Cerebellar cortex (tissue), 1 donor: ENCODE measurements at regions not wholly inside any gene's neighbourhood (a gene's known extent, or its start where the extent isn't known, plus 50 kb on each side); places are given as distances from the start of the nearest gene placed in this dataset.
"Not testable (repeated sequence)": the region's sequence is repeated elsewhere in the genome, so short reads cannot be mapped to it uniquely, and the experiment has no call there.

ENCODE experiments used
- DNase-seq: peaks from one replicate; pipeline ENCODE4 v3.0.0-alpha.2; 2015; ENCODE audit warnings: low spot score

DNA sequence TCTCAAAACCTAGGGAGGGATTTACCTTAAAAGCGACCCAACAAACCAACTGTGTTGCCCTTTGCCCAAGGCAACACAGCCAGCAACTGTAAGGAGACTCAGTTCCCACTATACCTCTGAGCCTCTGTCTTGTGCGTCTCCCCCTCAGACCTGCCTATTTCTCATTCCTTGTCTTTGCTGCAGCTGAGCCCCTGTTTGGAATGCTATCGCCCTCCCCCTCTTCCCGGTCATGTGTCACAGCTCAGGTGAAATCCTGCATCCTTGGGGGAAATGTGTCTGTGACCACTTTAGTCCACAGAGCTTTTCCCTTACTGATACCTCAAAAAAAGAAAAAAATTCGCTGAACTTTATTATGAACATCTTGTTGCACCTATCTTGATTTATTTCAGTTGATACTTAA lies 52.0 kb upstream of the LRIG1 start:
- DNase-seq: no peak

DNA sequence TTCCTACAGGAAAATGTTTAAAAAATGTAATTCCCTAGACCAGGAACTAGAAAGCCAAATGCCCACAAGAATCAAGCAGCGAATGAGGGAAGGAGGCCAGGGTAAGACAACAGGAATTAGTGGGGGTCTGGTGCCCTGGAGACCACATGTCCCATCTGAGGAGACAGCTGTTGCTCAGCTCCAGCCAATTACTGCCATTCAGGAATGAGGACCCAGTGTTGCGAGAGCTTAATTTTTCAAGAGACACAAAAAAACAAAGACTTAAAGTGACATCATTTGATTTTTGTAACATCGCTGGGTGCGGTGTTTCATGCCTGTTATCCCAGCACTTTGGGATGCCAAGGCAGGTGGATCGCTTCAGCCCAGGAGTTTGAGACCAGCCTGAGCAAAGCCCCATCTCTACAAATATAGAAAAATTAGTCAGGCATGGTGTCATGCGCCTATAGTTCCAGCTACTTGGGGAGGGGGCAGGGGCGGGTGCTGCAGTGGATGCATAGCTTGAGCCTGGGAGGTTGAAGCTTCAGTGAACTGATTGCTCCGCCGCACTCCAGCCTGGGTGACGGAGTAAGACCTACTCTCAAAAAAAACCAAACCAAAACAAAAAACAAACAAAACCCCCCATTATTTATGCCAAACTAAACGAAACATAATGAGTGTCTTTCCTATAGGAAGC lies 52.8 kb upstream of the LRIG1 start:
- no peak for DNase-seq

DNA sequence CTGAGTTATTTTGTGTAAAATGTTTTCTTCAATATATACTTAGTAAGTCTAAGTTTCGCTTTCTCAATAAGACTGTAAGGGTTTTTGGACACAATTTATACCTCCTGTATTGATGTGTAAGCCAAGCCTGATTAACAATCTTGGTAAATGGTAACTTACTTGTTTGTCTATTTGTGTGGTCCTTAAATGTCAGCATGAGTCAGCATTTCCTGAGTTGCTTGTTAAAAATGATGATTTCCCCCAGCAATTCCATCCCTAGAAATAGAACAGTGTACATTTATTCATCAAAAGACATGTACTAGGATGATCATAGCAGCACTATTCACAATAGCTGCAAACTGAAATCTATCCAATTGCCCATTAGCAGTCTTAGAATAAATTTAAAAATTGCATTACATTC lies 53.4 kb upstream of the LRIG1 start:
- no peak for DNase-seq

DNA sequence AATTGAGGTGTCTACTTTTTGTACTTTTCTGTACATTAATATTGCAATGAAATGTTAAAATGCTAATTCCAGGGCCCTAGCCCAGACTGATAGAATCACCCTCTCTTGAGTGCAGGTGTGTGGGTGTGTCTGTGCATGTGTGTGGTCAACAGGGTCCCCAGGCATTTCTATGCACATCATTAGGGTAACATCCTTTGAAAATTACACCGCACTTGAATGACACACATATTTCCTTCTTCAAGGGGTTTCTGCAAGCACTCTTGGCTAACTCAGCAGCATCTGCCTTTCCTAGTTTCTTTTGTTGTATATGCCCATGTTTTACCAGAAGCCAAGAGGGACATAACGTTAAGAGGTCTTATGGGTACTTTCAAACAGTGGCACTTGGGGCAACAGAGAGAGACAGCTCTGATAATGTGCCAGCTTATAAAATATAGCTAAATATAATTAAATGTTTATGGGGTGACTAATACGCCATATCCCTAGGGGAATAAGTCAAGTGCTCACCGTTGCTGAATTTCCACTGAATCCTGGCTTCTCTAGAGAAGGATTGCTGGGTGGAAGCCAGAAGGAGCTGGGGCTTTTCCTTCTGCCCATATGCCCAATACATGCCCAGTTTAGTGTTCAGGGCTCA lies 54.5 kb upstream of the LRIG1 start:
- DNase-seq: no peak

DNA sequence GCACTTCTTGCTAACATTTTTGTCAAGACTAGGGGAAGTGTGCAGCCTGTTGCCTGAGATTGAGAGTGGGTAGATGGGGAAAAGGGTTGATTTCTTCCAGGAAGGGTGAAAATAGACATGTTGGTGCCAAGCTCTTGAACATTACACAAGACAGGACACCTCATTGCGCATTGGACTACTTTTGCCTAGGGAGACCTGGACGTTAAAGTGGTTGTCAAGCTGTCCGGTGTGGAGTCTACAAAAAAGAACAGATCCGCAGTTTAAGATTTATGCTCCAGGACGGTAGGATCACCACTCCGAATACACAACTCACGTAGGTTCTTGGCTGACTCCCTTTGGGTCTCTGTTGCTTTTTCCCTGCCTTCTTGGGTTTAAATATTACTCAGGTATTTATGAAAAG lies 56.3 kb upstream of the LRIG1 start:
- DNase-seq: no peak

DNA sequence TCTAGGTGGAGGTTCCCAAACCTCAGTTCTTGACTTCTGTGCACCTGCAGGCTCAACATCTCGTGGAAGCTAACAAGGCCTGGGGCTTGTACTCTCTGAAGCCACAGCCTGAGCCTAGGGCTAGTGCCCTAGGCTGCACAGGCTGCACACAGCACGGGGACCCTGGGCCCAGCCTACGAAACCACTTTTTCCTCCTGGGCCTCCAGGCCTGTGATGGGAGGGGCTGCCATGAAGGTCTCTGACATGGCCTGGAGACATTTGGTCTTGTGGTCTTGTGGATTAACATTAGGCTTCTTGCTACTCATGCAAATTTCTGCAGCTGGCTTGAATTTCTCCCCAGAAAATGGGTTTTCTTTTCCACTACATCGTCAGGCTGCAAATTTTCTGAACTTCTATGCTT lies 59.1 kb upstream of the LRIG1 start:
- not testable (repeated sequence) for DNase-seq

DNA sequence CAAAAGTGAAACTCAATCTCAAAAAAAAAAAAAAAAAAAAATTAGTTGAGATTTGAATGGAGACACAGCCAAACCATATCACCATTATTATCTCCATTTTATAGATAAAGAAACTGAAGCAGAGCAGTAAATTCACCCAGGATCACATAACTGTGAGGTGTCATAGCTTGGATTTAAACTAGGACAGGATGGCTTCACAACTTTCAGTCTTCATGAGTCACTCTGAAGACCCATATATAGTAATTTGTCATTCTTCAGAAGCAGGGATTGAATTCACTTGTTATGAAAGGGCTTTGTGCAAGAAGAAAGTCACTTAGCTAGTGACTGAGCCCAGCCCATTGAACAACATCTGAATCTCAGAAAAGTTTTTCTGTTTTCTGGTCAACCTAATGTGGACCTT lies 60.5 kb upstream of the LRIG1 start:
- no peak for DNase-seq

DNA sequence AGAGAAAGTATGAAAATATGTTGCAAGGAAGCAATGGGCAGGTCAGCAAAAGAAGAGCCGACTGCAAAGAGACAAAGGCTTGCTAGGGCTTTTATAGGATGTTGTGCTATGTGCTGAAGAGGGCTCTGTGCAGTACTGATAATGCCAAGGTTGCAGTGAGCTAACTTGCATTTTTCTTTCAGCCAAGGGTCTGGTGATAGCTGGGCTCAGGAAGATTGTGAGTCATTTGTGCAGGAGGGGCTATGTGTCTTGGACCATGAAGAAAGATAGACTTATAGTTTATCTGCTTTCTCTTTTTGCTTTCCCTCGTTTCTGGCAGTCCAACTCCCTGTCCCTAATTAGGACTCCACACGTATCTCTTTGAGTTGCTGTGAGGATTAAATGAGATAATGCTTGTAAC lies 64.5 kb upstream of the LRIG1 start:
- no peak for DNase-seq

DNA sequence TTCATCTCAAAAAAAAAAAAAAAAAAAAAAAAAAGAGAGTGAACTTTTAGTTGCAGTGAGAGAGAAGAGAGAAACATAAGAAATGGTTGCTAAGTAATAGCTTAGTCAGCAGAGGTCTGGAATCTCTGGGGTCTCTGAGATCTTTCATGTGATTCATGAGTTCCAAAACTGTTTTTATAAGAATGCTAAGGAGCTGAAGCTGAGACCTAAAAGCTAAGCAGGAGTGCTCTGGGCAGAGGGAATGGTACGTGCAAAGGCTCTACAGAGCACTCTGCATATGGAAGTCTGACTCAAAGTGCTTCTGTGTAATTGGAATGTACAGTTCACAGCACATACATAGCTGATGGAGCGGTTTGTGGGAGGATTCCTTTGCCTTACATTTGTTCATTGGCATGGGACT lies 66.3 kb upstream of the LRIG1 start:
- DNase-seq: no peak

DNA sequence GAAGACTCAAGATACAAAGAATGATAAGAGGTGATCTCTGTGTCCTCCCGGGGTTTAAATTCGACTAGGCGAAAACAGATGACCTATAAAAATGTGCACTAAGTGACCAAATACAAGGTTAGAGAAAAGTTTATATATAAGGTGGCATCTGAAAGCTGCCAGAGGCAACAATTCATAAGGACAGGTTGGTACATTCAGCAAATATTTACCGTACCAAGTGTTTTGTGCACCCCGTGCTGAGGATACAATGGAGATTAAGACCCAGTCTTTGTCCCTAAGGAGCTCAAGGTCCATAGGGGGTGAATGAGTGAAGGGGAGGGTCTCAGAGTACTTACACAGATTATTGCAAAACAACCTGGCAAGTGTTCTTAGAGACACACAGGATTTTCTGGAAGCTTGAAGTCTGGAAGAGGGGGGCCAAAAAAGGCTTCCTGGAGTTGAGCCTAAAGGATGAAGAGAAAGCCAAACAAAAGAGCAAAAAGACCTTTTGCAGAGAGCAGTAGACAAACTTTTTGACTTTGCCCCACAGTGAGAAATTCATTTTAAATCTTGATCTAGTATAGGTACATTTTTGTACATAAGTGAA lies 71.4 kb upstream of the LRIG1 start:
- DNase-seq: no peak

DNA sequence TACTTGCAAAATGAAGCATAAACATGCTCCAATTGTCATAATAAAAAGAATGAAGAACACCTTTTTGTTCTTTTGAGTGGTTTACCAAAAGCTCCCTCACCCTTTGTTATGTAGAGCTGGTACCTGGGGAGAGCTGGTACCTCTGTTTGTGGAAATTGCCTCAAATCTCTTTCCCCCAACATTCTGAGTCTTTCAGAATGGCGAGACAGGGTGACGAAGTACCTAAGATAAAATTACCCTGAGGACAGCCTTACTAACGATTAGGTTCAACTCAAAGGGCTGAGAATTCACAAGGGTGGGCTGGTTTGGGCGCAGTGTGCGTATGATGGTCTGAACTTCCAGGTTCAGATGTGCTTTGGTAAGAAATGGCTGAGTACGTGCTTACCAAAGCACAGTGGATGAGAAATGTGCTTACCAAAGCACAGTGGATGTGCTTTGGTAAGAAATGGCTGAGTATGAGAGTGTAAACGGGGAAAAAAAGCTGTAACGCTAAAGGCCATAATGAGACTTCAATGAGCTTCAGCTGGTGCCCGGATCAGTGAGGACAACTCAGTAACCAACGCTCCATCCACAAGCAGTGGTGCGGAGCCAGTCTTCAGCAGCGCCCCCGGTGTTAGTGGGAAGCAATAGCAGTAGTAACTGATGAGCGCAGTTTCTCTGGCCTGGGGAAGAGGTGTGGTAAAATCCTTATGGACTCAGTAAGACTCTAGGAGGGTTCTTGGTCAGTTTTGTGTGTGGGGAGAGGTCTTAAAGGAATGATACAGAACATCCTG lies 72.3 kb upstream of the LRIG1 start:
- peak; percentile 14 for DNase-seq

DNA sequence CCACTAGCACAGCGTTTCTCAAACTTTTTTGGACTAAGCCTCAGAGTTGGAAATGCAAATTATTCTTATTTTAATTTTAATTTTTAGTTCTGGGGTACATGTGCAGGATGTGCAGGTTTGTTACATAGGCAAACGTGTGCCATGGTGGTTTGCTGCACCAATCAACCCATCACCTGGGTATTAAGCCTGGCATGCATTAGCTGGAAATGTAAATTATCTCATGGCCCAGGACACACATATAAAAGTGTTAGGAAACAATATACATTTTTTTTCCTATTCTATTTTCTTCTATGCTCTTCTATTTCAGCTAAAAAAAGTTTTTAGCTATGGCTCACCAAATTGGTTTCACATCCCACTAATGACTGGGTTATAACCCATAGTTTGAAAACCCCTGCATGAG lies 73.3 kb upstream of the LRIG1 start:
- DNase-seq: no peak

DNA sequence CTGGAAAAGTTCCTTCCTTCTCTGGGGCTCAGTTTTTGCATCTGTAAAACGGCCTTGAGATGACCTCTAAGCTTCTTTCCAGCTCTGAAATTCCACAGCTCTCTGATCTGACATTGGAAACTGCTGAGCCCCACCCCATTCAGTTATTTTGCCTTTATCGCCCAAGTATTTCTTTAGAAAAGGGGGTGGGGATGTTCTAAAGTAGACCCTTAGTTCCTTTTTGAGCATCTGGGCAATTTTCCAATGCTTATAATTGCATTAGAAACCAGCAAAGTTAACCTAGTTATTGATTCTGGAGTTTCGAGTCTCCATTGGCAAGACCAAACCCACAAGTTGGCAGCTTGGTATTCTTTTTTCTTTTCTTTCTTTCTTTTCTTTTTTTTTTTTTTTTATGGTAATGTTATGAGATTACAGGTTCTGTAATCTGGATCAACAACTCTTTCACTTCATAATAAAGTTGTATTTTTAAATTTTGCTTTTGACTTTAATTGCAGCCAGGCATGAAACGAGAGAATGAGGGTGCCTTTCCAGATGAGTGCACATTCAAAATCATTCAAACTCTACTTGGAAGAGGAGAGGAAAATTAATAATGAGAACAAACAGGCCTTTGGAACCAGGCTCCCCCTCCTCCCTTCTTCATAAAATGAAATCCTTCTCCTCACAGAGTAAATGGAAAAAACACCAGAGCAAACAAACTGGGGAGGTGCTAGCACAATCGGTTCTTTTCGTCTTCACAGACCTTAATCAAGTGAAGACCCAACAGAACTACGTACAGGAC lies 76.8 kb upstream of the LRIG1 start:
- peak; percentile 15 for DNase-seq

DNA sequence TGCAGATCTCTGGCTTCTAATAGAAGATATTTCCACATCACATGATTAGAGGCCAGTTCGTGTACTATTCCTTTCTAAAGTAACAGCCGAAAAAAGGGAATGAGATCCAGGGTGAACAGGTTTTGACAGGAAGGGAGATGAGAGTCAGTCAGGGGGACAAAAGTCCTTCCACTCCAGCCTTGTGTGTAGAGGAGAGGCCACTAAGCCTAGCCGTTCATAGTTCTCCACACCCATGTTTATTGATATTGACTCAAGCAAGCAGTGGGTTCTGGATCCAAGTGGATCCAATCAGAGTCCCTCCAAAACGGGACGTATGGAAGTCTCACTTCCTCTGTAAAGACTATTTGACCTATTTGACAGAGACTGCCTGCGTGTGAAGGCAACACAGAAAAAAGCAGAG lies 80.4 kb upstream of the LRIG1 start:
- no peak for DNase-seq

DNA sequence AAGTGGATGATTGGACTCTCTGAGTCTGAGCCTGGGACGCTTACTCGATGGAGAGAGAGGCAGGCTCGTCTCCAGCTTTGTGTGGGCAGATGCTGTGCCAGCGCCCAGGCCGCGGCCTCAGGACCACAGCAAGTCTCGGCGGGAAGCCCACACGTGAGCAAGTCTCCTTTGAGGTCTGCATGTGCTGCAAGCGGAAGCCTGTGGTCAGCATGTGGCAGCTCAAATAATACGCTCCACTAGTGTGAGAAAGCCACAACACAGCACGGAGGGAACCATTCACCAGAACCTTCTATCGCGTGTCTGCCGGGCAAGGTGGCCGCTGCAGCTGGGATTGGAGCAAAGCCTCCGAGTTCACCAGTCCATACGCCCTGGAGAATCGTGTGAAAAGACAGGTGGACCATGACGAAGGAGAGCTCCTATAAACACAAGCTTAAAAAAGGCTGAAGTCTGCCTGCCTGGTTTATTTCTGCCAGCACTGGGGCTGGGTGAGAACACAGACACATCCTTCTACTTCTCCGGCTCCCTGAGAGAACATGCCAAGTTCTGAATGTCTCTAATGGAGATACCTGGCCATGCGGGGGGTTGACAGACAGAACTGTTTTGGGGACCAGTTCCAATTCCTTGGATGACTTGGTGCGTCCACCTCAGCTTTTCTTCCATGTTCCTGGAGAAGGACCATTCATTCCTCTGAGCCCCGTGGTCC lies 82.0 kb upstream of the LRIG1 start:
- no peak for DNase-seq

DNA sequence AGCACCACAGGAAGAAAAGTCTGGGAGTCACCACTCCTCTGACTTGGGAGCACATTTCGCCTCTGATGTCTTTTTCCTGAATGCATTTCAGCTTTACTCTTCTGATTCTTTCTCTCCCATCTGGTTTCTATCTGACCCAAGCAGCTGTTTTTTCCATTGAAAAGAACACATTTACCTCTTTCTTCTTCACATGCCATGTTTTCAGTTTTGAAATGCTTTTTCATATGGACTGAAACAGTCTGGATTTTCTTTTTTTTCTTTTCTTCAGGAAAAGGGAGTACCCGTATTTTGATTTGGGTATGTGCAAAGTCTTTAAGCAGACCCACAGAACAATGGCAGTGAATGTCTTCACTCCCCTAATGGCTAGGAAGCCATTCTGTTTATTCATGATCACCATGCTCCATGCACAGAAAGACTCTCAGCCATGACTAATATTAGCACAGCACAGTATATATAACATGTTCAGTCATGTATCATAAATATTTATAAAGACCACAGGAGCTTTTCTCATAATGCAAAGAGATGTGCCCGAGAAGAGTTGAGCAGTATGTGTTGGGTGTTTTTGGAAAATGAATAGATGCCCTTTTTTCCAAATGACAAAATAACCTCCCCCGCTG lies 82.7 kb upstream of the LRIG1 start:
- DNase-seq: no peak

DNA sequence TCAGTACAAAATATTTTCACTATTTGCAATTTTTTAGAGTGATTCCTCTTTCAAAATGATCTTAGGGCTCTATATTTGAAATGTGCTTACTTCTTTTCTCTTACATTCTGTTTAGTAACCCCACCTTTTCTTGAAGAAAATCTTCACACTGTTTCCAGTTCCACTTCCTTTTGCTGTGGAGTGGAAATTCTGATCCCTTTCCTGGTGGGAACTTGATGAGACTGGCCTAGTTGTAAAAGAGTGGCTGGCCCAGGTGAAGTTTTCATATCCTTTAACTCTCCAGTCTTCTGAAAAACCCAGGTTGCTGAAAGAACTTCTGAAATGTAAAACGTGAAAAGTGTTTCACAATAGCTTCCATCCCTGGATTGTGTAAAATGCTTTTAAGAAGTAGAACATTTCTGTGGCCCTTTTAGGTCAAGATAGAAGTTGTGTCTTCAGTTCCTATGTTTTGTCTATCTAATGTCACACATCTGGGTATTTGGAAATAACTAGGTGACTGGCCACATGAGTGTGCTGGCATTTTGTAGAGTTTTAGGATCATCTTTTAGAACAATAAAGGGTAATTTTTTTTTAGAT lies 84.8 kb upstream of the LRIG1 start:
- no peak for DNase-seq

DNA sequence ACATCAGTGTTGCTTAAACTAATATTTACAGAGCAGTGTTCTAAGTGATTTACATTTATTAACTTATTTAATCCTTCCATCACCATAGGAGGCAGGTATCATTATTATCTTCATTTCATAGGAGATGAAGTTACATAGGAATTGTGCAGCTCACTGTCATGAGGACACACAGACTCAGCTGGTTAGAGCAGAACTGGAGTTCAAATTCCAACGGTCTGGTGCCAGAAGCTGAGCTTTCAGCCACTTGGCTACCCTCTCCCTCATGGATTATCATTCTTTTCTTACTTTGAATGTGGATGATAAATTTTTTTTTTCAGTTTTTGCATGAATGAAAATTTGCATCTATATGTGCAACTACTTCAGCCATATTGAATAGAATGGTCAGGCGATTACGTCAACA lies 86.0 kb upstream of the LRIG1 start:
- DNase-seq: no peak

DNA sequence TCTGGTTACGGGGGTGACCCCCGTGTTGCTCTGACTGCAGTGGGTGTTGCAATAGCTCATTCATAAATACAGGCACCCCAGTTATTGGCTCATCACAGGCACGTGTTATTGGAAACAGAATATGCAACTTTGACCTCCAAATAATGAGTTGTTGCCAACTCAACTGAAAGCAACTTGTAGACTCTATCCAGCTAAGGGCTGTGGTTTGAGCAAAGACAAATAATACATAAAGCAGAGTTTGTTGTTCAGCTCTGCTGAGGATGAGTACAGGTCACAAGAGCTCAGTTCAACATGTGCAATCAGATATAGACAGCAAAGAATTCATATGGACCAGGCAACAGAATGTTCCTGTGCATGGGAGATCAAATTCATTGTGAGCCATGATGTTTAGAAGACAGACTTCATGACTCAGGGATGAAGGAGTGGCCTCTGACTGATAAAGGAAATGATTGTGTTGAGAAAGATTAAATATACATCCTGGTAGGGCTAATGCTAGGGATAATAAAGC lies 87.6 kb upstream of the LRIG1 start:
- no peak for DNase-seq

DNA sequence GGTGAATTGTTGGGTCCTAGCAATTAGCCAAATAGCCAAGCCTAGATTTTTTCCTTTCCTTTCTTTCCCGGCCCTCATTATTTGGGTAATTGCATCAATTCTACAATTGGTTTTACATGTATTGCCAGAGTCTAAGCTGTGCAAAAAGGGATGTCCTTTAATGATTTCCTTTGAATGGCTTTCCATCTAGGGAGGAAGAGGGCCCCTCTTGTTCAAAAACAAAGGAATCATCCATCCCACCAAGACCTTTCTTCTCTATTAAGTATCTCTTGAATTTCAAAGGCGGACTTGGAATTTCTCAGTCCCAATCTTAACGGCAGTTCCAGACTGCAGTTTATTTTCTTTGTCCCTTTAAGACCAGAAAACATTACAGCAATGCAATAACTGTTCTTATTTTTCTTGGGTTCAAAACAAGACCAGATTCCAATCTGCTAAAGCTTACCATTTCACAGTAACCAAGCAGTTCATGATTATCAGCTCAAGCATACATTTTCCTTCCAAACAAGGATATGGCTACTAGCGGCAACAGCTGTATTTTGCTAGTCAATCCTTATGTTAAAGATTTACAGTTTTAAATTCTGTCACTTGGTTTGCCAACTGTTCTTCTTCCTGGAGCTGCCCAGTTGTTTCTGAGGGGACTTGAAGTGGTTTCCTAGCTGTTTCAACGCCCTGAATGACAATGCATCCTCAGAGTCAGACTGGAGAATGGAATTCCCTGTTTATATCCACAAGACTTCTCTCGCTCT lies 91.4 kb upstream of the LRIG1 start:
- DNase-seq: no peak
